ENCODE measurements at regions not wholly inside any gene's neighbourhood (a gene's known extent, or its start where the extent isn't known, plus 50 kb on each side); places are given as distances from the start of the nearest gene placed in this dataset.

DNA sequence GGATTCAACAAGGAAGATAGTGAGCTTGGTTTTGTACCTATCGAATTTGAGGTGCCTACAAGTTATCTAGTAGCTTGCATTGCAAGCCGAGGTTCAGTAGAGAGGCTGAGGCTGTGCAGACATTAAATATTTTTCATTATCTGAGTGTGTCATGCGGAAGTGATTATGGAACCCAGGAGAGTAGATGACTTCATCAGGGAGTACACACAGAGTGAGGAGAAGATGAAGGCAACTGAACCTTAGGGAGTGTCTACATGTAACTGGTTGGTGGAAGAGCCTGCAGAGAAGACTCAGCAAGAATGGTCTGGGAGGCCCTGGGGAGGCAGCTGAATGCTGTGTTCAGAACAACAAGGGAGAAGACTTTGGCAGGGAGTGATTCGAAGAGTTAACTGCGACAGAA, 393.9 kb downstream of the ARHGEF28 start:
- TF ChIP-seq EZH2phosphoT487 (IDR thresholded peaks at IDR 0.05; ENCODE audit: borderline replicate concordance), result no peak
- no peaks in the 10 kb centered on the region for H3K36me3 ChIP-seq (ENCODE audit: insufficient read depth, low read length)
- H3K4me3 ChIP-seq (ENCODE audit: low read length, poor library complexity, severe bottlenecking), result no peak overlapping the region
- no peak overlapping the region for H3K9ac ChIP-seq (ENCODE audit: low read depth, low read length, poor library complexity, severe bottlenecking)
- H3K9me3 ChIP-seq (ENCODE audit: insufficient read depth, low read depth, low read length), result no peaks in the 10 kb centered on the region
- no peaks in the 10 kb centered on the region for H3F3A ChIP-seq (ENCODE audit: low read depth)
- H3K27me3 ChIP-seq (ENCODE audit: insufficient read depth, low read length, poor library complexity, severe bottlenecking), result no peaks in the 10 kb centered on the region
- H3K4me1 ChIP-seq (ENCODE audit: insufficient read depth, low read length, poor library complexity, severe bottlenecking), result peaks cover 27% of the 10 kb centered on the region
- no peak overlapping the region for H2AFZ ChIP-seq (ENCODE audit: low read length)
- H3K4me2 ChIP-seq (ENCODE audit: low read depth, low read length, poor library complexity, severe bottlenecking), result no peak overlapping the region
- no peaks in the 10 kb centered on the region for H3K79me2 ChIP-seq (ENCODE audit: insufficient read depth, low read length)
- no peaks in the 10 kb centered on the region for H3K9me2 ChIP-seq (replicated peaks; ENCODE audit: low read depth, low read length)
- no peaks in the 10 kb centered on the region for H4K20me1 ChIP-seq (ENCODE audit: insufficient read depth, low read length, poor library complexity, severe bottlenecking)

DNA sequence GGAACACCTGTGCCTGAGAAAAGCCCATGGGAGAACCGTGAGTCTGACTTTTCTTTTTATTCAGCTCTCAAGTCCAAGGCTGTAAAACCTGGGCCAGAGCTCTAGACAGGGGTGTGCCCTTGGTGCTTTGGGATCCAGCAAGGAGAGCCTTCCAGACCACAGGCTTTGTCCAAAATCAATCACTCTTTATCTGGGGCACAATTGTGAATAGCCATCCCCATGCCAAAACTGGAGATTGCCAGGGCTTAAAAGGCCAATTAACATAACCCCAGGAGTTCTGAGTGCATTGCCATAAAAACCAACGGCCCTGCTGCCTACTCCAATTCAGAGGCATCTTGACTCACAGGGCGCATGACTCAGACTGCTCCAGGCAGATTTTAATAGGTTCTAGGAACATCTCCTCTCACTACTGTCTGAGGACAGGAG, 391.8 kb downstream of the ARHGEF28 start:
- H3K9me3 ChIP-seq (ENCODE audit: insufficient read depth, low read depth, low read length), result no peaks in the 10 kb centered on the region
- no peaks in the 10 kb centered on the region for H3K79me2 ChIP-seq (ENCODE audit: insufficient read depth, low read length)
- no peak overlapping the region for H3K4me3 ChIP-seq (ENCODE audit: low read length, poor library complexity, severe bottlenecking)
- TF ChIP-seq, protein P1, sequence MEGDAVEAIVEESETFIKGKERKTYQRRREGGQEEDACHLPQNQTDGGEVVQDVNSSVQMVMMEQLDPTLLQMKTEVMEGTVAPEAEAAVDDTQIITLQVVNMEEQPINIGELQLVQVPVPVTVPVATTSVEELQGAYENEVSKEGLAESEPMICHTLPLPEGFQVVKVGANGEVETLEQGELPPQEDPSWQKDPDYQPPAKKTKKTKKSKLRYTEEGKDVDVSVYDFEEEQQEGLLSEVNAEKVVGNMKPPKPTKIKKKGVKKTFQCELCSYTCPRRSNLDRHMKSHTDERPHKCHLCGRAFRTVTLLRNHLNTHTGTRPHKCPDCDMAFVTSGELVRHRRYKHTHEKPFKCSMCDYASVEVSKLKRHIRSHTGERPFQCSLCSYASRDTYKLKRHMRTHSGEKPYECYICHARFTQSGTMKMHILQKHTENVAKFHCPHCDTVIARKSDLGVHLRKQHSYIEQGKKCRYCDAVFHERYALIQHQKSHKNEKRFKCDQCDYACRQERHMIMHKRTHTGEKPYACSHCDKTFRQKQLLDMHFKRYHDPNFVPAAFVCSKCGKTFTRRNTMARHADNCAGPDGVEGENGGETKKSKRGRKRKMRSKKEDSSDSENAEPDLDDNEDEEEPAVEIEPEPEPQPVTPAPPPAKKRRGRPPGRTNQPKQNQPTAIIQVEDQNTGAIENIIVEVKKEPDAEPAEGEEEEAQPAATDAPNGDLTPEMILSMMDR (conservative IDR thresholded peaks at IDR 0.05; ENCODE audit: low read length), result no peak
- TF ChIP-seq EZH2phosphoT487 (IDR thresholded peaks at IDR 0.05; ENCODE audit: borderline replicate concordance), result no peak
- H3K4me2 ChIP-seq (ENCODE audit: low read depth, low read length, poor library complexity, severe bottlenecking), result no peak overlapping the region
- no peak overlapping the region for H2AFZ ChIP-seq (ENCODE audit: low read length)
- H3K36me3 ChIP-seq (ENCODE audit: insufficient read depth, low read length), result no peaks in the 10 kb centered on the region
- H3K27me3 ChIP-seq (ENCODE audit: insufficient read depth, low read length, poor library complexity, severe bottlenecking), result no peaks in the 10 kb centered on the region
- peaks cover 27% of the 10 kb centered on the region for H3K4me1 ChIP-seq (ENCODE audit: insufficient read depth, low read length, poor library complexity, severe bottlenecking)
- no peaks in the 10 kb centered on the region for H4K20me1 ChIP-seq (ENCODE audit: insufficient read depth, low read length, poor library complexity, severe bottlenecking)
- no peak overlapping the region for H3K9ac ChIP-seq (ENCODE audit: low read depth, low read length, poor library complexity, severe bottlenecking)
- no peaks in the 10 kb centered on the region for H3F3A ChIP-seq (ENCODE audit: low read depth)
- H3K9me2 ChIP-seq (replicated peaks; ENCODE audit: low read depth, low read length), result no peaks in the 10 kb centered on the region

DNA sequence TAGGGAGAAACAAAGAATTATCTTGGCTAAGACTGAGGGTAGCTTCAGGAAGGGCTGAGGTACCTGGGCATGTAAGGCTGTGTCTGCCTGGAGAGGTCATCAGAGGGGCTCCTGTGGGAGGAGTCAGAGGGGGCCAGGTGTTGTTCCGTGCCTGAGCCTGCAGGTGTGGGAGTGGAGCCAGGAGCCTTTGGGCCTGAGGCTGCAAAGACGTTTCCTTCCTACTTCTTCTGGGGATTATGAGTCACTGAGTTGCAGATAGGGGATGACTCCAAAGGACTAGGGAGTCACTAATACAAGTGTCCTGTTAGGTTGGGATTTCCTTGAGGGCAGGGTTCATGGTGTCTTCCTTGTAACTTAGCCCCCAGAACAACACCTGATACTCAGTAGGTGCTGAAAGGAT, 391.1 kb downstream of the ARHGEF28 start:
- Histone ChIP-seq H3K36me3 (ENCODE audit: insufficient read depth, low read length) (no peaks in the 10 kb centered on the region), H3K9me2 (replicated peaks; ENCODE audit: low read depth, low read length) (no peaks in the 10 kb centered on the region), H3K9me3 (ENCODE audit: insufficient read depth, low read depth, low read length) (no peaks in the 10 kb centered on the region), H3K79me2 (ENCODE audit: insufficient read depth, low read length) (no peaks in the 10 kb centered on the region), H3F3A (ENCODE audit: low read depth) (no peaks in the 10 kb centered on the region), H3K4me3 (ENCODE audit: low read length, poor library complexity, severe bottlenecking) (no peak overlapping the region), H3K9ac (ENCODE audit: low read depth, low read length, poor library complexity, severe bottlenecking) (no peak overlapping the region), H3K4me2 (ENCODE audit: low read depth, low read length, poor library complexity, severe bottlenecking) (no peak overlapping the region), H3K4me1 (ENCODE audit: insufficient read depth, low read length, poor library complexity, severe bottlenecking) (peaks cover 31% of the 10 kb centered on the region), H4K20me1 (ENCODE audit: insufficient read depth, low read length, poor library complexity, severe bottlenecking) (no peaks in the 10 kb centered on the region), H3K27me3 (ENCODE audit: insufficient read depth, low read length, poor library complexity, severe bottlenecking) (no peaks in the 10 kb centered on the region), H2AFZ (ENCODE audit: low read length) (no peak overlapping the region)
- TF ChIP-seq, protein P1 (conservative IDR thresholded peaks at IDR 0.05; ENCODE audit: low read length), result no peak
- no peak for TF ChIP-seq EZH2phosphoT487 (IDR thresholded peaks at IDR 0.05; ENCODE audit: borderline replicate concordance)

DNA sequence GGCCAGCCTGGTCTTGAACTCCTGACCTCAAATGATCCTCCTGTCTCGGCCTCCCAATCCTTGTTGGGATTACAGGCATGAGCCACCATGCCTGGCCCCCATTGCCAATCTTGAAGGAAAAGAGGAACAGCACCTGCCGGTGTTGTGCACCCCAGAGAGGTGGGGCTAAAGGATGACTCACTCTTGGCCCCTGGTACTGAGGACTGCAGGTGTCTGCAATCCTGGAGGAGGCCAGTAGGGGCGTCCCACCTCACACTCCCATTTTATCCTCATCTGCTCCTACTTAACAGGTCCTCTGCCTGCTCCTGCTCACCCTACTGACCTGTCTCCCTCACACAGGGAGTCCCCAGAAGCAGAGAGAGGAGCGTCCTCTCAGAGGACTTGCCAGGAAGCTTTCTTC, 390.4 kb downstream of the ARHGEF28 start:
- Histone ChIP-seq H3K9me2 (replicated peaks; ENCODE audit: low read depth, low read length) (no peaks in the 10 kb centered on the region), H3K4me1 (ENCODE audit: insufficient read depth, low read length, poor library complexity, severe bottlenecking) (peaks cover 32% of the 10 kb centered on the region), H3K9me3 (ENCODE audit: insufficient read depth, low read depth, low read length) (no peaks in the 10 kb centered on the region), H3K9ac (ENCODE audit: low read depth, low read length, poor library complexity, severe bottlenecking) (no peak overlapping the region), H2AFZ (ENCODE audit: low read length) (no peak overlapping the region), H3F3A (ENCODE audit: low read depth) (no peaks in the 10 kb centered on the region), H3K4me2 (ENCODE audit: low read depth, low read length, poor library complexity, severe bottlenecking) (no peak overlapping the region), H4K20me1 (ENCODE audit: insufficient read depth, low read length, poor library complexity, severe bottlenecking) (no peaks in the 10 kb centered on the region), H3K27me3 (ENCODE audit: insufficient read depth, low read length, poor library complexity, severe bottlenecking) (no peaks in the 10 kb centered on the region), H3K4me3 (ENCODE audit: low read length, poor library complexity, severe bottlenecking) (no peak overlapping the region), H3K36me3 (ENCODE audit: insufficient read depth, low read length) (no peaks in the 10 kb centered on the region), H3K79me2 (ENCODE audit: insufficient read depth, low read length) (no peaks in the 10 kb centered on the region)
- TF ChIP-seq, protein P1 (conservative IDR thresholded peaks at IDR 0.05; ENCODE audit: low read length), result peak; percentile 65
- no peak for TF ChIP-seq EZH2phosphoT487 (IDR thresholded peaks at IDR 0.05; ENCODE audit: borderline replicate concordance)

All from Loucy (cell line).